H1 (cell line): ENCODE measurements at regions not wholly inside any gene's neighbourhood (a gene's known extent, or its start where the extent isn't known, plus 50 kb on each side); places are given as distances from the start of the nearest gene placed in this dataset.
A peak's percentile ranks its signal among the peaks of the same experiment; 100 is the strongest.

Source experiments
- CTCF ChIA-PET: fragments of 300-600 bp; sonication (Branson Sonifier 250); formaldehyde crosslinking; loops from one replicate; lab custom pipeline; 2021; ENCODE audit not compliant: partially characterized antibody; lab: Charles Lee
- POLR2A ChIA-PET: fragments of 300-600 bp; sonication (Branson Sonifier 250); formaldehyde crosslinking; loops from one replicate; lab custom pipeline; 2021; ENCODE audit warnings: inconsistent platforms; ENCODE audit not compliant: partially characterized antibody; lab: Charles Lee
- DNase-seq, 2 experiments: peaks; one replicate each; pipeline versions ENCODE4 v3.0.0 to v3.0.0-alpha.2; 2010 to 2022; ENCODE audit warnings: low spot score in 2 of 2, low read depth in 1 of 2, mixed read lengths in 1 of 2
- FAIRE-seq: peaks from 2 replicates; lab custom pipeline; 2011; peaks lifted over from hg19 to GRCh38; lab: Jason Lieb, UNC
- H2AFZ ChIP-seq: 2 replicates; pipeline ENCODE4 v1.8.1; 2012; ENCODE audit warnings: low read length, inconsistent platforms
- H2AK5ac ChIP-seq: 2 replicates; pipeline ENCODE4 v1.6.1; 2013; ENCODE audit warnings: low read depth, low read length
- H2BK120ac ChIP-seq: replicated peaks from 2 replicates; pipeline ENCODE3; 2013; ENCODE audit warnings: low read depth, low read length, inconsistent platforms
- H2BK12ac ChIP-seq: 2 replicates; pipeline ENCODE4 v1.6.1; 2013; ENCODE audit warnings: low read depth, low read length
- H2BK15ac ChIP-seq: 2 replicates; pipeline ENCODE4 v1.6.1; 2013; ENCODE audit warnings: low read length
- H2BK20ac ChIP-seq: 2 replicates; pipeline ENCODE4 v1.6.1; 2013; ENCODE audit warnings: low read length
- H2BK5ac ChIP-seq: 2 replicates; pipeline ENCODE4 v1.6.1; 2013; ENCODE audit warnings: low read depth, low read length
- H3K14ac ChIP-seq: 2 replicates; pipeline ENCODE4 v1.6.1; 2013; ENCODE audit warnings: inconsistent platforms; ENCODE audit not compliant: insufficient read length
- H3K18ac ChIP-seq: 2 replicates; pipeline ENCODE4 v1.6.1; 2013; ENCODE audit warnings: low read length; ENCODE audit errors: extremely low read depth
- H3K23ac ChIP-seq: 2 replicates; pipeline ENCODE4 v1.6.1; 2013; ENCODE audit warnings: inconsistent platforms; ENCODE audit not compliant: insufficient read length
- H3K23me2 ChIP-seq: 2 replicates; pipeline ENCODE4 v1.6.1; 2013; ENCODE audit warnings: low read depth, low read length
- H3K27ac ChIP-seq: 2 replicates; pipeline ENCODE4 v1.6.1; 2011; ENCODE audit warnings: low read depth, low read length, inconsistent platforms
- H3K27me3 ChIP-seq, 4 experiments: replicated peaks in 1 of 4; 1 replicate in 1 of 4; 2 replicates in 3 of 4; pipeline versions ENCODE4 v1.6.1 to v1.8.1; 2011 to 2013; ENCODE audit warnings: low read length in 3 of 4, mild to moderate bottlenecking in 3 of 4, inconsistent platforms in 2 of 4, mixed read lengths in 2 of 4, moderate library complexity in 1 of 4; ENCODE audit not compliant: control insufficient read depth in 3 of 4, insufficient read depth in 3 of 4; ENCODE audit errors: extremely low read depth in 1 of 4
- H3K36me3 ChIP-seq, 4 experiments: 2 replicates each; pipeline versions ENCODE4 v1.6.1 to v1.8.1; 2011 to 2013; ENCODE audit warnings: mild to moderate bottlenecking in 4 of 4, low read length in 3 of 4, moderate library complexity in 2 of 4, control low read depth in 1 of 4, inconsistent platforms in 1 of 4; ENCODE audit not compliant: insufficient read depth in 4 of 4, control insufficient read depth in 2 of 4
- H3K4ac ChIP-seq: replicated peaks from 2 replicates; pipeline ENCODE3; 2013; ENCODE audit warnings: low read length, low read depth, mixed read lengths, inconsistent platforms; ENCODE audit not compliant: insufficient read length
- H3K4me1 ChIP-seq, 4 experiments: replicated peaks in 1 of 4; 1 replicate in 1 of 4; 2 replicates in 3 of 4; pipeline versions ENCODE4 v1.6.1 to v1.8.1; 2011 to 2013; ENCODE audit warnings: low read length in 3 of 4, inconsistent platforms in 2 of 4, mixed read lengths in 1 of 4; ENCODE audit not compliant: insufficient read depth in 4 of 4, control insufficient read depth in 3 of 4
- H3K4me2 ChIP-seq, 2 experiments: 2 replicates each; pipeline versions ENCODE4 v1.6.1 to v1.8.1; 2011 to 2013; ENCODE audit warnings: low read depth in 2 of 2, low read length in 2 of 2, control low read depth in 1 of 2, inconsistent platforms in 1 of 2, mild to moderate bottlenecking in 1 of 2; ENCODE audit not compliant: insufficient read depth in 1 of 2
- H3K4me3 ChIP-seq, 4 experiments: fragments of 200-600, 300-600 bp in 1 of 4; sonication (generic), shearing (Covaris generic), sonication (Bioruptor Twin) in 1 of 4; 2 replicates each; pipeline versions ENCODE4 v1.5.1 to v1.8.1; 2011 to 2016; ENCODE audit warnings: low read length in 4 of 4, low read depth in 3 of 4, control low read depth in 2 of 4, inconsistent platforms in 2 of 4, mild to moderate bottlenecking in 2 of 4, mixed read lengths in 1 of 4, moderate library complexity in 1 of 4; ENCODE audit not compliant: insufficient read depth in 2 of 4; ENCODE audit errors: extremely low read depth in 1 of 4
- H3K56ac ChIP-seq: replicated peaks from 2 replicates; pipeline ENCODE3; 2013; ENCODE audit warnings: low read depth, mild to moderate bottlenecking, mixed read lengths, low read length, inconsistent platforms; ENCODE audit not compliant: insufficient read length
- H3K79me1 ChIP-seq: 2 replicates; pipeline ENCODE4 v1.6.1; 2013; ENCODE audit warnings: low read depth, low read length, control low read depth
- H3K79me2 ChIP-seq, 2 experiments: 2 replicates each; pipeline versions ENCODE4 v1.6.1 to v1.8.1; 2012 to 2013; ENCODE audit warnings: low read length in 2 of 2, mild to moderate bottlenecking in 2 of 2, inconsistent platforms in 1 of 2; ENCODE audit not compliant: insufficient read depth in 2 of 2, control insufficient read depth in 1 of 2
- H3K9ac ChIP-seq, 4 experiments: replicated peaks in 1 of 4; 1 replicate in 1 of 4; 2 replicates in 3 of 4; pipeline versions ENCODE4 v1.6.1 to v1.8.1; 2011 to 2013; ENCODE audit warnings: low read depth in 3 of 4, low read length in 3 of 4, control low read depth in 2 of 4, mild to moderate bottlenecking in 2 of 4, moderate library complexity in 2 of 4, inconsistent platforms in 1 of 4; ENCODE audit errors: extremely low read depth in 1 of 4
- H3K9me3 ChIP-seq, 2 experiments: 2 replicates each; pipeline versions ENCODE4 v1.6.1 to v1.8.1; 2012 to 2013; ENCODE audit warnings: mild to moderate bottlenecking in 2 of 2, moderate library complexity in 2 of 2, control low read depth in 1 of 2, inconsistent platforms in 1 of 2, low read depth in 1 of 2, low read length in 1 of 2, mixed read lengths in 1 of 2; ENCODE audit not compliant: insufficient read depth in 2 of 2
- H4K20me1 ChIP-seq, 2 experiments: replicated peaks in 1 of 2; 2 replicates each; pipeline versions ENCODE3 to v1.8.1; 2011 to 2013; ENCODE audit warnings: inconsistent platforms in 2 of 2, low read length in 2 of 2, mild to moderate bottlenecking in 1 of 2; ENCODE audit not compliant: insufficient read depth in 2 of 2, control insufficient read depth in 1 of 2
- H4K5ac ChIP-seq: 2 replicates; pipeline ENCODE4 v1.6.1; 2013; ENCODE audit warnings: low read length, low read depth, mixed read lengths, inconsistent platforms; ENCODE audit not compliant: insufficient read length
- H4K8ac ChIP-seq: 2 replicates; pipeline ENCODE4 v1.8.0; 2013; ENCODE audit warnings: mild to moderate bottlenecking, moderate library complexity, low read length, inconsistent platforms; ENCODE audit not compliant: insufficient read depth; ENCODE audit errors: extremely low read depth
- H4K91ac ChIP-seq: replicated peaks from 2 replicates; pipeline ENCODE3; 2013; ENCODE audit warnings: low read length, mixed read lengths, inconsistent platforms; ENCODE audit not compliant: insufficient read length
- EZH2 ChIP-seq: fragments of 200-600 bp; sonication (generic); IDR thresholded peaks from 2 replicates; pipeline ENCODE4 v1.7.1; 2012; ENCODE audit warnings: low read depth, mild to moderate bottlenecking, moderate library complexity, low read length, inconsistent platforms; ENCODE audit not compliant: severe bottlenecking
- MAFK ChIP-seq: IDR thresholded peaks from 2 replicates; pipeline ENCODE4 v1.6.1; 2012; ENCODE audit warnings: low read depth, mild to moderate bottlenecking, improper control_type of control experiment, low read length
- RBBP5 ChIP-seq: IDR thresholded peaks from 2 replicates; pipeline ENCODE4 v1.7.1; 2012; ENCODE audit warnings: low read depth, mild to moderate bottlenecking, inconsistent platforms, low read length, moderate library complexity, borderline replicate concordance
- WGBS, 2 experiments: shearing (Covaris generic) in 1 of 2; methylation state at CpG; one replicate each; pipeline versions ENCODE4 v1.1.6 to v1.1.7; 2013 to 2015; ENCODE audit warnings: low lambda C conversion rate in 2 of 2, mixed read lengths in 2 of 2, inconsistent platforms in 1 of 2, low coverage in 1 of 2, missing lambda C conversion rate in 1 of 2; ENCODE audit not compliant: insufficient replicate concordance in 2 of 2, insufficient coverage in 1 of 2, insufficient read length in 1 of 2; ENCODE audit errors: extremely low coverage in 1 of 2, missing lambda C conversion rate in 1 of 2; 5-methylcytosine and 5-hydroxymethylcytosine counted together

DNA sequence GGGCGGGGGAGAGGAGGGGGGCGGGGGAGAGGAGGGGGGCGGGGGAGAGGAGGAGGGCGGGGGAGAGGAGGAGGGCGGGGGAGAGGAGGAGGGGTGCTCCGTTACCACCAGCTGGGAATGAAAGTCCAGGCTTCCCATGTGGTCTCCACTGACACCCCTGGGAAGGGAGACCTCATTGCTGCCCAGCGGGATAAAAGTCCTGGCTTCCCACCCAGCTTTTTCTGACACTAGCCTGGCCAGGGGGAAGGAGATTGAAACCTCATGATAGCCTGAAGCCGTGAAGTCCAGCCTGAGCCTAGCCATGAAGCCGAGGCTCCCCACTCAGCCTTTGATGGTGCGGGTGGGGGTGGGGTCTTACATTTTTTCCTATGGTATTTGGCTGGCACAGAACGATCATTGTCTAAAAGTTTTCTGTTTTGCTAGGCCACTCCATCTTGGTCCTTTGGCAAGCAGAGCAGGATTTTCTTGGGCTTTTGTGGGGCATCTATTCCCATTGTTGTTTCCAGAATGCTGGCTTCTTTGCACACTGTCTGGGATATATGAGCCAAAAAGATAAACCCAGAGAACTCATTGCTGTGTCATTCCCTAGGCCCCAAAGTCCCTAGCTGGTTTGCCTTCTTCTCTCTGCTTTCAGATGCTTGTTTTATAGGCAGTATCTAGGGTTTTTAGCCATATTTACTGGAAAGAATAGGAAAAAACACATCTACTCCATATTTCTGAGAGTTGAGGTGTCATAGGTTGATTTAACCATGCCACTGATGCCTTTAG lies 65.3 kb upstream of the SMOX start:
- H3K23me2 ChIP-seq = no peaks in the 10 kb centered on the region; the same call in 1 of the 2 replicates
- peak overlapping the region; percentile 45 for H2BK120ac ChIP-seq
- TF ChIP-seq MAFK (no peak), EZH2 (peak; percentile 7), RBBP5 (peak; percentile 68; the same call in 1 of the 2 replicates)
- no peak overlapping the region for H4K91ac ChIP-seq
- H3K27ac ChIP-seq = no peak overlapping the region
- ChIA-PET POLR2A (interaction anchor here (0.5 to 1.3 kb wide), 4 partner anchors 61 to 186 kb away, joined by 3 to 6 read pairs (median 3); partner anchors contain the start of gene RNF24), CTCF (interaction anchor here (0.6 to 4.6 kb wide), 10 partner anchors 10 to 269 kb away, joined by 3 to 41 read pairs (median 3); no protein-coding TSS in a partner anchor)
- H3K56ac ChIP-seq = no peak overlapping the region
- peak overlapping the region in 3 of 4 experiments; percentile 5 to 40 (median 7); a peak in 2 of 8 replicates for H3K4me3 ChIP-seq
- H2BK15ac ChIP-seq = no peak overlapping the region
- H4K8ac ChIP-seq = peak overlapping the region; percentile 43; the same call in 1 of the 2 replicates
- no peak overlapping the region for H3K9ac ChIP-seq
- H3K27me3 ChIP-seq = peaks cover 0 to 6% (median 1%) of the 10 kb centered on the region in 4 experiments; a peak in 3 of 7 replicates
- H3K79me2 ChIP-seq = no peaks in the 10 kb centered on the region
- peak overlapping the region; percentile 48 to 87; a peak in 3 of 4 replicates for H3K4me2 ChIP-seq
- H2BK12ac ChIP-seq = no peak overlapping the region; the same call in 1 of the 2 replicates
- no peak overlapping the region for H3K4ac ChIP-seq
- H4K20me1 ChIP-seq = no peaks in the 10 kb centered on the region
- H3K36me3 ChIP-seq = no peaks in the 10 kb centered on the region
- H2BK5ac ChIP-seq = no peak overlapping the region; the same call in 1 of the 2 replicates
- H3K79me1 ChIP-seq = no peaks in the 10 kb centered on the region
- H3K18ac ChIP-seq = no peak overlapping the region; the same call in 1 of the 2 replicates
- 0 out of 2 replicates have a peak overlapping the region, but pooled peaks have one; percentile 15 for H2BK20ac ChIP-seq
- no peak overlapping the region for H3K14ac ChIP-seq
- no peak overlapping the region for H4K5ac ChIP-seq
- DNase-seq (peak in 1 of 2 experiments; percentile 56), FAIRE-seq (no peak)
- no peak overlapping the region for H3K23ac ChIP-seq
- no peak overlapping the region for H2AK5ac ChIP-seq
- H2AFZ ChIP-seq = no peak overlapping the region
- no peaks in the 10 kb centered on the region for H3K9me3 ChIP-seq
- peaks cover 3 to 14% (median 6%) of the 10 kb centered on the region in 4 experiments for H3K4me1 ChIP-seq
- WGBS, 2 experiments = 49% methylated on average over 5 of the region's 11 CpGs; no CpG with 5 or more reads in 1 of the 2 experiments
